Ishikawa (cell line): ENCODE measurements at regions not wholly inside any gene's neighbourhood (a gene's known extent, or its start where the extent isn't known, plus 50 kb on each side); places are given as distances from the start of the nearest gene placed in this dataset.

ENCODE experiments used
- CEBPB ChIP-seq: IDR thresholded peaks from 2 replicates; pipeline ENCODE4 v1.6.1; 2012
- CREB1 ChIP-seq: IDR thresholded peaks from 2 replicates; pipeline ENCODE4 v1.6.1; 2012; ENCODE audit warnings: low read depth
- EP300 ChIP-seq: IDR thresholded peaks from 2 replicates; pipeline ENCODE4 v1.6.1; 2012; ENCODE audit warnings: borderline replicate concordance
- FOXM1 ChIP-seq: IDR thresholded peaks from 2 replicates; pipeline ENCODE4 v1.6.1; 2012; ENCODE audit warnings: low read depth, borderline replicate concordance
- MAX ChIP-seq: IDR thresholded peaks from 2 replicates; pipeline ENCODE4 v1.6.1; 2012
- NFIC ChIP-seq: IDR thresholded peaks from 2 replicates; pipeline ENCODE4 v1.6.1; 2012
- RAD21 ChIP-seq: IDR thresholded peaks from 2 replicates; pipeline ENCODE4 v1.6.1; 2012; ENCODE audit warnings: low read depth
- TAF1 ChIP-seq: IDR thresholded peaks from 2 replicates; pipeline ENCODE4 v1.6.1; 2012; ENCODE audit warnings: low read depth, mild to moderate bottlenecking
- TCF12 ChIP-seq: IDR thresholded peaks from 2 replicates; pipeline ENCODE4 v1.6.1; 2012; ENCODE audit warnings: low read depth
- TEAD4 ChIP-seq: IDR thresholded peaks from 2 replicates; pipeline ENCODE4 v1.6.1; 2012
- USF1 ChIP-seq: IDR thresholded peaks from 2 replicates; pipeline ENCODE4 v1.6.1; 2012
- YY1 ChIP-seq: IDR thresholded peaks from 2 replicates; pipeline ENCODE4 v1.6.1; 2012; ENCODE audit warnings: low read depth
- ZBTB7A ChIP-seq: IDR thresholded peaks from 2 replicates; pipeline ENCODE4 v1.6.1; 2012; ENCODE audit warnings: low read depth

GRCh38 chr11:76269661-76270261 lies 63.5 kb upstream of the WNT11 start:
- TF ChIP-seq CEBPB (no peak), NFIC (no peak), TEAD4 (no peak), USF1 (no peak), EP300 (no peak), RAD21 (no peak), FOXM1 (no peak), ZBTB7A (no peak), CREB1 (no peak), YY1 (no peak), MAX (no peak), TAF1 (no peak), TCF12 (no peak)
